GM23248 (cell line): ENCODE measurements at regions not wholly inside any gene's neighbourhood (a gene's known extent, or its start where the extent isn't known, plus 50 kb on each side); places are given as distances from the start of the nearest gene placed in this dataset.

Experiments used
- DNase-seq: peaks from one replicate; pipeline ENCODE4 v3.0.0-alpha.2; 2015
- H2AFZ ChIP-seq: fragments of 200-600 bp; sonication (generic); 2 replicates; pipeline ENCODE4 v1.6.1; 2016; ENCODE audit warnings: antibody characterized with exemption
- H3F3A ChIP-seq: fragments of 200-600 bp; sonication (generic); 2 replicates; pipeline ENCODE4 v1.6.1; 2016; ENCODE audit warnings: mild to moderate bottlenecking, antibody characterized with exemption, mixed run types; ENCODE audit not compliant: insufficient read depth
- H3K27ac ChIP-seq: fragments of 200-600 bp; sonication (generic); 2 replicates; pipeline ENCODE4 v1.5.1; 2016; ENCODE audit warnings: mild to moderate bottlenecking
- H3K27me3 ChIP-seq: fragments of 200-600 bp; sonication (generic); replicated peaks from 2 replicates; pipeline ENCODE4 v1.6.1; 2016; ENCODE audit warnings: mild to moderate bottlenecking; ENCODE audit not compliant: insufficient read depth
- H3K36me3 ChIP-seq: fragments of 200-600 bp; sonication (generic); 2 replicates; pipeline ENCODE4 v1.6.1; 2016; ENCODE audit warnings: low read depth, mild to moderate bottlenecking
- H3K4me1 ChIP-seq: fragments of 200-600 bp; sonication (generic); 2 replicates; pipeline ENCODE4 v1.6.1; 2016; ENCODE audit warnings: mild to moderate bottlenecking; ENCODE audit not compliant: insufficient read depth
- H3K4me2 ChIP-seq: fragments of 200-600 bp; sonication (generic); one replicate; pipeline ENCODE4 v1.6.1; 2016; ENCODE audit warnings: mild to moderate bottlenecking; ENCODE audit not compliant: unreplicated experiment
- H3K4me3 ChIP-seq: fragments of 200-600 bp; sonication (generic); 2 replicates; pipeline ENCODE4 v1.5.1; 2016; ENCODE audit warnings: mild to moderate bottlenecking
- H3K79me2 ChIP-seq: fragments of 200-600 bp; sonication (generic); 2 replicates; pipeline ENCODE4 v1.6.1; 2016; ENCODE audit warnings: mild to moderate bottlenecking; ENCODE audit not compliant: insufficient read depth
- H3K9ac ChIP-seq: fragments of 200-600 bp; sonication (generic); 2 replicates; pipeline ENCODE4 v1.6.1; 2016; ENCODE audit warnings: mild to moderate bottlenecking
- H3K9me2 ChIP-seq: fragments of 200-600 bp; sonication (generic); 2 replicates; pipeline ENCODE4 v1.6.1; 2016; ENCODE audit warnings: mixed run types, mild to moderate bottlenecking, moderate library complexity; ENCODE audit not compliant: insufficient read depth
- H3K9me3 ChIP-seq: fragments of 200-600 bp; sonication (generic); one replicate; pipeline ENCODE4 v1.6.1; 2017; ENCODE audit warnings: low read depth
- H4K20me1 ChIP-seq: fragments of 200-600 bp; sonication (generic); 2 replicates; pipeline ENCODE4 v1.6.0; 2016; ENCODE audit not compliant: insufficient read depth
- EZH2 ChIP-seq: fragments of 200-600 bp; sonication (generic); IDR thresholded peaks from 2 replicates; pipeline ENCODE4 v1.6.1; 2018; ENCODE audit warnings: antibody characterized with exemption, mild to moderate bottlenecking; ENCODE audit not compliant: insufficient read depth, poor library complexity, severe bottlenecking
- EZH2phosphoT487 ChIP-seq: fragments of 200-600 bp; sonication (generic); IDR thresholded peaks from 2 replicates; pipeline ENCODE4 v1.6.1; 2018; ENCODE audit warnings: antibody characterized with exemption, moderate library complexity, mild to moderate bottlenecking, low read depth; ENCODE audit not compliant: insufficient read depth
- WGBS, 2 experiments: methylation state at CpG; one replicate each; pipeline ENCODE4 v1.1.6; 2015 to 2017; ENCODE audit warnings: low lambda C conversion rate in 2 of 2, low coverage in 1 of 2; ENCODE audit errors: missing lambda C conversion rate in 2 of 2; 5-methylcytosine and 5-hydroxymethylcytosine counted together
- in situ Hi-C: fragments of 300-500 bp; cut with MboI; formaldehyde crosslinking; loops from 2 replicates; pipeline ENCODE4 v1.15.0; 2020

DNA sequence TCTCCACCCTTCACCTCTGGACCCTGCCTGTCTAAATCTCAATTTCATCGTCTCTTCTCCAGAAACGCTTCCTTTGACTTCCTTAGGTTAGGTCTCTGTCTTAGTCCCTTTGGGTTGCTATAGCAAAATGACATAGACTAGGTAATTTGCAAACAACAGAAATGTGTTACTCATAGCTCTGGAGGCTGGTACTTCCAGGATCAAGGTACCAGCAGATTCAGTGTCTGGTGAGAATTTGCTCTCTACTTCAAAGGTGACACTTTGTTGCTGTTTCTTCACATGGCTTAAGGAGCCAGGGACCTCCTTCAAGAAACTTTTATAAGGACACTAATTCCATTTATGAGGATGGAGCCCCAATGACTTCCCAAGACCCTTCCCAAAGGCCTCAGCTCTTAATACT, 145.1 kb upstream of the IMPG1 start:
- no peaks in the 10 kb centered on the region for H3K9me2 ChIP-seq
- no peak for TF ChIP-seq EZH2
- no peak for TF ChIP-seq EZH2phosphoT487
- H3K4me2 ChIP-seq, result no peak overlapping the region
- H3K36me3 ChIP-seq, result no peaks in the 10 kb centered on the region
- H3K27me3 ChIP-seq, result no peaks in the 10 kb centered on the region
- 33 to 43% methylated on average over 2 of the region's 2 CpGs for WGBS, 2 experiments
- H3K9ac ChIP-seq, result no peak overlapping the region
- H3K9me3 ChIP-seq, result no peaks in the 10 kb centered on the region
- no peaks in the 10 kb centered on the region for H3K79me2 ChIP-seq
- DNase-seq, result no peak
- no peak overlapping the region for H3K4me3 ChIP-seq
- H3K4me1 ChIP-seq, result no peaks in the 10 kb centered on the region
- no peak overlapping the region for H3K27ac ChIP-seq
- no peaks in the 10 kb centered on the region for H4K20me1 ChIP-seq
- no peaks in the 10 kb centered on the region for H3F3A ChIP-seq
- no peak overlapping the region for H2AFZ ChIP-seq
- in situ Hi-C loops, result no loop called here

DNA sequence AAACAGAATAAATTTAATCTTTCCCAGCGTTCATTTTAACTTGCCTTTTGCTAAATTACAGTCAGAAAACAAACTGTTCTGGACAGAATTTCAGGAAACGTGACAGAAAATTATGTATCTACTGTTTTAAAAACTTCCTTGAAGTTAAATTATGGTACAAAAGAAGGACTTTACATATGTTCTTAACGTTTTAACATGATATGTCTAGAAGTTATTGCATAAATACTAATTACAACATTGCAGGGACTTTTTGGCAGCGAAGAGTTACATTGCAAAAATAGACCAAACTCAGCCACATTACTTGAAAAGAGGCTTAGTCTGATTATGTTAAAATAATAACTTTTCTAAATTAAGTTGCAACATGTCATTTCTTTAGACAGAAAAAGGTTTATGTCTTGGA, 142.1 kb upstream of the IMPG1 start:
- H3K4me2 ChIP-seq, result no peak overlapping the region
- 16 to 17% methylated on average over 4 of the region's 4 CpGs for WGBS, 2 experiments
- no peak for DNase-seq
- H3K4me1 ChIP-seq, result no peaks in the 10 kb centered on the region
- no peak overlapping the region for H3K9ac ChIP-seq
- H3F3A ChIP-seq, result no peaks in the 10 kb centered on the region
- no peaks in the 10 kb centered on the region for H3K9me2 ChIP-seq
- no peak overlapping the region for H3K4me3 ChIP-seq
- H2AFZ ChIP-seq, result no peak overlapping the region
- H3K27me3 ChIP-seq, result no peaks in the 10 kb centered on the region
- no peaks in the 10 kb centered on the region for H3K9me3 ChIP-seq
- no peak overlapping the region for H3K27ac ChIP-seq
- no peaks in the 10 kb centered on the region for H3K79me2 ChIP-seq
- H3K36me3 ChIP-seq, result no peaks in the 10 kb centered on the region
- no peak for TF ChIP-seq EZH2phosphoT487
- no peak for TF ChIP-seq EZH2
- no peaks in the 10 kb centered on the region for H4K20me1 ChIP-seq
- in situ Hi-C loops, result no loop called here

DNA sequence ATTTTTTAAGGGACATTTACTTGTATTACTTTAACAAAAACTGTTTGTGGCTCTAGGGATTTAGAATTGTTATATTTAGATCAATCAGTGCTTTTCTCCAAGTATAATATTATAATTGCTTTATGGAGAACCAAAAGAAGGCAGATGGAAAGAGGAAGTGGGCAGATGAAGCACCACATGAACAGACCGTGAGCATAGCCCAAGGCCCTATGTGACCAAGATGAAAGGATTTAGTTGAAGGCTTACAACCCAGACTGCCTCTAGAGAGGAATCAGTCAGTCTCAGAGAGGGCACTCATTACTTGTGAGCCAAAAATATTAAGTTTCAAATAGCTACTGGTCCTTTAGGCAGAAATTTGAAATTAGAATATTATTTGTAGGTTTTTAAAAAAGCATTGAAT, 102.3 kb upstream of the IMPG1 start:
- 0% methylated on average over 1 of the region's 1 CpG for WGBS, 2 experiments
- H2AFZ ChIP-seq, result no peak overlapping the region
- TF ChIP-seq EZH2 (no peak), EZH2phosphoT487 (no peak)
- no peaks in the 10 kb centered on the region for H3F3A ChIP-seq
- no peaks in the 10 kb centered on the region for H3K4me1 ChIP-seq
- no peak overlapping the region for H3K4me2 ChIP-seq
- no peaks in the 10 kb centered on the region for H3K9me2 ChIP-seq
- no peaks in the 10 kb centered on the region for H4K20me1 ChIP-seq
- in situ Hi-C loops, result no loop called here
- no peak overlapping the region for H3K9ac ChIP-seq
- no peaks in the 10 kb centered on the region for H3K27me3 ChIP-seq
- no peaks in the 10 kb centered on the region for H3K36me3 ChIP-seq
- no peak overlapping the region for H3K4me3 ChIP-seq
- no peaks in the 10 kb centered on the region for H3K79me2 ChIP-seq
- no peaks in the 10 kb centered on the region for H3K9me3 ChIP-seq
- no peak overlapping the region for H3K27ac ChIP-seq
- no peak for DNase-seq

DNA sequence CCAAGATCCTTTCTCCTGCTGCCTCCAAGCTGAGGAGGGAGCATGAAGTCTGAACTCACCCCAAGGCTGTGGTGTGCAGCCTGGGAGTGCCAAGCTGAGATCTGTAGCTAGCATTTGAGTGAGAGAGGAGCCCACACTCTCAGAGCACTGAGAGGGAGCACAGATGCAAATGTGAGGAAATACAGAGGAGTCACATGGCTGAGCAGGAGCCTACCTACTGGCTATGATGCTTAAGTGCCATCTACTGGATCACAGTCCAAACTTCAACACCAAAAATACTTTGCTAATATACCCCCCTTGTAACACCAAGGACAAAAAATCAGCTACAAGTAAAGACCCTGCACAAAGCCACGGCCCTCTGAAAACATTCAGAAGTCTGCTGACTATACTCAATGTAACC, 94.4 kb upstream of the IMPG1 start:
- H3K9ac ChIP-seq, result no peak overlapping the region
- no peaks in the 10 kb centered on the region for H3K79me2 ChIP-seq
- no peak for TF ChIP-seq EZH2
- no peak for TF ChIP-seq EZH2phosphoT487
- H3K9me2 ChIP-seq, result no peaks in the 10 kb centered on the region
- no peaks in the 10 kb centered on the region for H3K9me3 ChIP-seq
- H4K20me1 ChIP-seq, result no peaks in the 10 kb centered on the region
- DNase-seq, result no peak
- 10 to 15% methylated on average over 1 of the region's 1 CpG for WGBS, 2 experiments
- no peaks in the 10 kb centered on the region for H3K27me3 ChIP-seq
- no peak overlapping the region for H2AFZ ChIP-seq
- in situ Hi-C loops, result no loop called here
- H3K27ac ChIP-seq, result no peak overlapping the region
- no peak overlapping the region for H3K4me2 ChIP-seq
- H3K4me1 ChIP-seq, result no peaks in the 10 kb centered on the region
- no peak overlapping the region for H3K4me3 ChIP-seq
- no peaks in the 10 kb centered on the region for H3K36me3 ChIP-seq
- no peaks in the 10 kb centered on the region for H3F3A ChIP-seq

DNA sequence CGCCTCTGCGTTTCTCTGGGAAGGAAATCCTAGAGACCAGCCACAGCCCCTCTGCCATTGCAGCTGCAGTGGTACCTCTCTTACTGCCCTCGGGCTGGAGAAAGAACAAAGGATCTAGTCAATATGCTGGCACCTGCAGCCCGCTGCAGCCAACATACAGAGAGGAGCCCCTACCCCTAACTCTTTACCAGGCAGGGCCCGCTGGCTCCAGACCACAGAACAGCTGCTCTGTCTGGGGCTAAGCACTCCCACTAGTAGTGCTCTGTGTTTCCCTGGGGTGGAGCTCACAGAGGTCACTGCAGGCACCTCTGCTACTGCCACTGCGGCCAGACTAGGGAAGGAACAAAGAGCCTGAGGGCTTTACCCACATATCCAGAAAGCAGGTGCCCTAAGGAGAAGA, 93.8 kb upstream of the IMPG1 start:
- no peak overlapping the region for H3K9ac ChIP-seq
- no peak overlapping the region for H3K27ac ChIP-seq
- H4K20me1 ChIP-seq, result no peaks in the 10 kb centered on the region
- H3F3A ChIP-seq, result no peaks in the 10 kb centered on the region
- no peak for TF ChIP-seq EZH2
- TF ChIP-seq EZH2phosphoT487, result no peak
- no peaks in the 10 kb centered on the region for H3K27me3 ChIP-seq
- in situ Hi-C loops, result no loop called here
- no peak overlapping the region for H3K4me2 ChIP-seq
- H3K4me1 ChIP-seq, result no peaks in the 10 kb centered on the region
- no peak overlapping the region for H3K4me3 ChIP-seq
- no peaks in the 10 kb centered on the region for H3K79me2 ChIP-seq
- H2AFZ ChIP-seq, result no peak overlapping the region
- 22 to 23% methylated on average over 6 of the region's 6 CpGs for WGBS, 2 experiments
- H3K9me3 ChIP-seq, result no peaks in the 10 kb centered on the region
- no peaks in the 10 kb centered on the region for H3K36me3 ChIP-seq
- DNase-seq, result no peak
- H3K9me2 ChIP-seq, result no peaks in the 10 kb centered on the region
